DMS53 (cell line): ENCODE measurements at regions not wholly inside any gene's neighbourhood (a gene's known extent, or its start where the extent isn't known, plus 50 kb on each side); places are given as distances from the start of the nearest gene placed in this dataset.

Experiments used
- DNase-seq: peaks from one replicate; lab custom pipeline; 2025; lab: John Stamatoyannopoulos, UW

DNA sequence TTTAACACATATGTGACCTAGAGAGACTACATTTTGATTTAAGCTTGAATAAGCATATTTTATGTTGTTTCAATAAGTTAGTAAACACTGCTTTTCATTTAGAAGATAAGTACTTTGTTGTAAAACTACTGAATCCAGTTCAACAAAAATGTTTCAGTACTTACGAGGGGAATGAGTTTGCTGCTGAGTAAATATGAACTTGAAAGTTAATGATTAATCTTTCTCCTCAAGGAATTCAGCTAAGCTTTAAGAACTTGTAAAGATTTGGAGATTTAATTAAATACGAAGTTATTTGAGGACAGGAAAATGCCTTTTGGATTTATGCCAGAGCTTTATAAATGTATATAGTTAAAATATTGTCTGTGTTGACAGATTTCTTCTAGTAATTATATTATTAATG, 933.0 kb upstream of the LCORL start:
- peak; percentile 61 for DNase-seq

DNA sequence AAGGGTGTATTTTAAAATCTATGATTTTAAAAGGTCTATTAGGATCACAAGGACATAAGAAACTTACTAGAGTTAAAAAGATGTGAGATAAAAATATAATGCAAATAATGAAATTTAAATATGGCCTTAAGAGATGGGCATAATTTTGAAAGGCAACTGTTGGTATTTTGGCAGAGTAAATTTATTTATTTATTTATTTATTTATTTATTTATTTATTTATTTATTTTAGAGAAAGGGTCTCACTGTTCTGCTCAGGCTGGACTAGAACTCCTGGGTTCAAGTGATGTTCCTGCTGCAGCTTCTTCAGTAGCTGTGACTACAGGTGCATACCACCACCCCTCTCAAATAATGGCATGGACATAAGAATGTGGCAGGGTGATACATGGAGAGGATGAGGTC, 932.1 kb upstream of the LCORL start:
- DNase-seq, result no peak

GRCh38 chr4:18945464-18945863, 923.9 kb upstream of the LCORL start:
- no peak for DNase-seq

- DNase-seq, result peak; percentile 18
These were observed 921.3 kb upstream of the LCORL start for GRCh38 chr4:18942874-18943273.

DNA sequence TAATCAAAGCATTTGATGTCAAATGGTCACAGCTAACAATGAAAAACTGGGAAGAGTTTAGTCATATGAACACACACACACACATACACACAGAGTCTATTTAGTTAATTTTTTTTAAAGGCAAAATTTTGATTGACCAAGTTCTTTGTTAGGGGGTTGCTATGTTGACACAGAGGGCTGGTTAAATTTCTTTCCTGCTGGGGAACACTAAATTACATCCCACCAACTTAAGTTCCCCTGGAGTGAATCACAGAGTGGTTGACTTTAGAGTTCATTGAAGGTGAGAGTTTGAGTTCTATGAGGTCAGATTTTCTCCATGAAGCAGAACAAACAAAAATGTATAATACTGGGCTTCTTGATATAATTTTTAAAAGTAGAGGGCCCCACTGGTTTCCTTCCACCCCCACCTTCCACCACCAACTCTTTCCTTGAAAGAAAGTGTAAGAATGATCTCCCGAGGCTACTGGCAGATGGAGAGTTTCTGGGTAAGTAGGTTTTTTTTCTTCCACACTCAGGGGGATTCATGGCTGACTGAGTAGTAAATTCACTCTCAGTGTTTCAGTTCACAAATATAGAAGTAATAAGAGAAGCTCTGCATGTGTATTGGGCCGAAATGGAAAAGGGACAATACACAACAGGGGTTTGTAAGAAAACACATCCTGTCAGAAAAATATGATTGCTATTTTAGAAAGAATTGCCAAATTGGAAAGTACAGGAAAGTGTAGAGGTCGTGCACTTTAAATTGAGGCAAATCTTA, 917.0 kb upstream of the LCORL start:
- DNase-seq, result no peak

- DNase-seq, result no peak
These were observed 916.2 kb upstream of the LCORL start for GRCh38 chr4:18937746-18938145.

DNA sequence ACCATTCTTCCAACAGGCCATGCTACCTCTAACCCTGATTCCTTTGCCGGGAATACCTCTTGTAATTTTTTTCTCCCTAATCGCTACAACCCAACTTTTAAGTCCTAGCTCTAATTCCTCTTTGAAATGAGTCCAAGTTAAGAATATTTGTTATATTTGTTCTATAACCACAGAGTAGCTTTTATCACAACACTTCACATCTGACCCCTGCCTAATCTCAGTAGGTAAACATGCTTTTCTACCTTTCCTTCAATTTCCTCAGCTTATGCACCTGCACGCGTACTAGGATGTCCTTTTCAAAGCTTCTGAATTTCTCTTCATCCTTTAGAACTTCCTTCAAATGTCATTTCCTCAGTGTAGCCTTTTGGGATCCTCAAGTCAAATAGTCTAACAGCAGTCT, 915.5 kb upstream of the LCORL start:
- DNase-seq, result peak; percentile 19

GRCh38 chr4:18935659-18936345, 914.2 kb upstream of the LCORL start:
- no peak for DNase-seq

DNA sequence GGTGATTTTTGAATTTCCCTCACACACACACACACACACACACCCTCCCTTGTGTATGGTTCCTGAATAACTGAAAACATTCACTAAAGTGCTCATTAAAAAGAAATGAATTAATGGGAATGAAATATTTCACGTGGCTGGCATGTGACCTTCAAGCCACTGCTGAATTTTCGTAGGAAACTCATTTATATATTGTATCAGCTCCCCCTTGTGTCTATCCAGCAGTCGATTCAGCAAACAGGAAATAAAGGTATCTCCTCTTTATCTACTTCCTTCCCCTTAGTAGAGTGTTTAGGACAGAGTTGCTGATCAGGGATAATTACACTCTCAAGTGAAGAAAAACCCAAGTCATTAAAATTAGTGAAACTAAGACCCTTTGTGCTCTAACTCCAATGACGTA, 912.6 kb upstream of the LCORL start:
- peak; percentile 51 for DNase-seq

GRCh38 chr4:18932730-18933339, 911.3 kb upstream of the LCORL start:
- no peak for DNase-seq

DNA sequence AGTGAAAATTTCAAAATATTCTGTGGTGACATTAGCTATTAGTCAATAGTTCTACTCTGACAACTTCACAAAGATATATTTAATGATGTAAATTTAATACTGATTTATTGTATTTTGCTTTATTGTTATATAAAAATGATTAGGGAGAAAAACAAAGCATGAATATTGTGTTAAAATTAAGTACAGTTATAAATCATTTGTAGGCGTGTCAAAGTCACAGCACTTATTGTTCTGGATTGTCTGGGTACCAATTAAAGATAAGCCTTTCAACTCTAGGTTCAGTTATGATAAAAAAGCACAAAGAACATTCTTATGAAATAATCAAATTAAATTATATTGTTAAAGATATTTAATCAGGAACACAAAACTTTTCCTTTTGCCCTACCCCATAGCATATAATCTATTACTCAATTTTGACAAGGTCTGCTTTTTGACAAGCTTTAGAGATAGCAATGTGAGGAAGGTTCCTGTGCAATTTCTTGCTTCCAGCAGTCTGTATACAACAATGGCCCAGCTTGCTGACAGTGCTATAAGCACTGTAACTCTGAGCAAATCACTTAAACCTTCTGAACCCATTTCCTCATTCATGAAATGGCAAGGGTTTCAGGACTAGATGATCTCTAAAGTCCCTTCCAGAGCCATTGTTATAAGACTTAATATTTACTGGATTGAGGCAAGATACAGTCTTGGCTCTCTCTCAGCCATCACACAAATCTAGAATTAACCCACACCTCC, 910.3 kb upstream of the LCORL start:
- no peak for DNase-seq

GRCh38 chr4:18930487-18930886, 908.9 kb upstream of the LCORL start:
- no peak for DNase-seq

GRCh38 chr4:18923496-18924161, 902.1 kb upstream of the LCORL start:
- peak; percentile 41 for DNase-seq

GRCh38 chr4:18917689-18918088, 896.1 kb upstream of the LCORL start:
- DNase-seq, result no peak

DNA sequence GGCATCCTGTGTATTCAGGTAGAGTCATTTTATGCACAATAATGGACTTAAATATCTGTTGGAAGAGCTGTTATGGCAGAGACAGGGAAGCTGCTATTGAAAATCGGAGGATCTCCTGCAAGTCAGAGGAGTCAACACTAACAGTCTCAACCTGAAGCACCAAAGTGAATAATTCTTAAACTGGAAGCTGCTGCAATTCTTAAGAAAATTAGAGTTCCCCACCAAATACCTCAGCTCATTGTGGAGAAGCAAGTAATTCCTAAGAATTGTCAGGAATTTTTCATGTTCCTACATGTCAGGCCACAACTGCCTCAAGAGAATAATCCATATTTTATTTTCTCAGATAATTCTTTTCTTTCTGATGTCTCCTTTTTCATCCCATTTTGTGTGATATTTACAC, 892.6 kb upstream of the LCORL start:
- no peak for DNase-seq

GRCh38 chr4:18894928-18895327, 873.4 kb upstream of the LCORL start:
- no peak for DNase-seq

DNA sequence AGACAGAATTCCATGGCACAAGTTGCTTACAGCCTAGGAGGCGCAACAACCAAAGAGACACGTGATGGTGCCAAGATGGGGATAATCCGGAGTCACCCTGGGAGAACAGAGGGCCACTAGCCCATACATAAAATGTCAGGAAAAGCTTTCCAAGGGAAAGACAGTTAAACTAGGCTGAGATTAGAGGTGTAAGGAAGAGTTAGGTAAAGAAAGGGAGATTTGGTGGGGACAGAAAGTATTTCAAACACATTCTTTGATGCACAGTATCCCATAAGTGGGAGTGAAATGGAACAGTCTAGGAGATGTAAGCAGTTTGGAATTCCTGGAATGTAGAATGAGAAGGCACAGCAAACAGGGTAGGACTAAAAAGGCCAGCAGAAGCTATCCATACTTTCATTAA, 860.9 kb upstream of the LCORL start:
- peak; percentile 18 for DNase-seq

DNA sequence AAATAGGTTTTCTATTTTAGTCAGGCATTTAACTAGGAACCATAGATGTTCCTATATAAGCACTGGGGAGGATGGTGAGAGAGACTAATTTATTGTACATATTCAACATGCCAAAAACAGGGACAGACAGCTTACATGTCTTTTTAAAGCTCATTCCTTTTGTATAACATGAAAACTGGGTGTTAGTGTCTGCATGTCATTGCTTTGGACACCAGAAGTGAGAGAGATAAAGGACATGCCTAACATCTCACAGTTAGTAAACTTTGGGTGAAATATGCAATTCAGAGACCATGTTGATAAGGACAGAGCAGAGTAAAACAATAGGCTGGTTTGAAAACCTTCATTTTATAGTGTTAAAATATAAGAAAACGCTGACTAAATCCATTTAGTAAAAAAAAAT, 860.0 kb upstream of the LCORL start:
- no peak for DNase-seq

GRCh38 chr4:18880871-18881270, 859.3 kb upstream of the LCORL start:
- no peak for DNase-seq

- no peak for DNase-seq
These were observed 857.0 kb upstream of the LCORL start for GRCh38 chr4:18878561-18878960.

DNA sequence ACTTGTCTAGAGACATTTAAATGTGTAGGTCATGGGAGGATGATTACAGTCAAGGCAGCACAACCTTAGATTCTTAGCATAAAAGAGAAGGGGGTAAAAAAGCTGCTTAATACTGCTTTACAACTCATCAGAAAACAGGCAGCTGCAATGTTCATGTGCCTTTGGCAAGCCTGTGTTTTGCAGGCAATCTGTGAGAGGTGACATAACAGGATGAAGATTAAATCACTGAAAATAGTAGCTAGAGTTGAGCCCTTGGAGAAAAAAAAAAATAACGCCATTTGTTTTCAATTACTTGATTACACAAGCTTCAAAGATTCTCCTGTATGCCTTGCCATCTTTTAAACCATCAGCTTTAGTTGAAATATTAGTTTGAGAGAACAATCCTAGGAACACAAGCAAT, 847.6 kb upstream of the LCORL start:
- no peak for DNase-seq
